ENCODE measurements at regions not wholly inside any gene's neighbourhood (a gene's known extent, or its start where the extent isn't known, plus 50 kb on each side); places are given as distances from the start of the nearest gene placed in this dataset.

DNA sequence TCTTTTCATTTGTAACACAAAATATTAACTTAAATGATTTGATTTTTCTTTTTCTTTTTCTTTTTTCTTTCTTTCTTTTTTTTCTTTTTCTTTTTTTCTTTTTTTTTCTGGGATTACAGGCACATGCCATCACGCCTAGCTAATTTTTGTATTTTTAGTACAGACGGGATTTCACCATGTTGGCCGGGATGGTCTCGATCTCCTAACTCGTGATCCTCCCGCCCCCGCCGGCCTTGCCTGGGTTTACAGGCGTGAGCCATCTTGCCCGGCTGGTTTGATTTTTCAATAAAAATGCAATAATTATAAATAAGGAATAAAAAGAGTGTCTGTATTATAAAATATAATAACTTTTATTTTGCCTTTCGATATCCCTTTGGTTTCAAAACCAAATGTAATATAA is 146.7 kb upstream of the RGS18 start:
- no peak overlapping the region for H3K4me3 ChIP-seq (ENCODE audit: low read depth, low read length)
- DNase-seq (ENCODE audit: low read depth) = no peak
- no peak for TF ChIP-seq CTCF (IDR thresholded peaks at IDR 0.05; ENCODE audit: control insufficient read depth, extremely low read depth, insufficient read depth)

DNA sequence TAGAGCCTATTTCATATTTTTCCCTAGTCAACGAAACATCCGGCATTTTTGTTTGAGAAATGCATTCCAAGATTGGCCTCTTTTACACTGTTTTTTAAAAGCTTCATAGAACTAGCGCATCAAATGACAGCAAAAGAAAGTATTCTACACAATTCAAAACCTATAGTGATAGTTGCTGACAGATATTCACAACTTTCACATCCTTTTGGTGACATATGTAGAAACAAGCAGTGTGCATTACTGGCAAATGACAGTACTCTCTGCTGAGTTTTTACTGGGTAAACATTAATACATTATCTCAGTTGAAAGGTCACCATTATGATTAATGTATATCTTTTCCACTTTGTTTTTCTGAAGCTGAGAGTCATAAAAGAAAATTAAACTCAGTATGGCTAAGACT is 135.4 kb upstream of the RGS18 start:
- DNase-seq (ENCODE audit: low read depth) = no peak
- H3K4me3 ChIP-seq (ENCODE audit: low read depth, low read length) = no peak overlapping the region
- TF ChIP-seq CTCF (IDR thresholded peaks at IDR 0.05; ENCODE audit: control insufficient read depth, extremely low read depth, insufficient read depth) = no peak

DNA sequence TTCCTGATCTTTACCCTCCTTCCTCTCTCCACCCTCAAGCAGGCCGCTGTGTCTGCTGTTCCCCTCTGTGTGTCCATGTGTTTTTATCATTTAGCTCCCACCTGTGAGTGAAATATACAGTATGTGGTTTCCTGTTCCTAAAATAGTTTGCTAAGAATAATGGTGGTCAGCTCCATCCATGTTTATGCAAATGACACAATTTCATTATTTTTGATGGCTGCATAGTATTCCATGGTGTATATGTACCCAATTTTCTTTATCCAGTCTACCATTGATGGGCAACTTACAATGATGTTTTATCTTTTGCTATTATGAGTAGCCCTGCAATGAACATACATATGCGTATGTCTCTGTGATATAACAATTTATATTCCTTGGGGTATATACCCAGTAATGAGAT is 133.4 kb upstream of the RGS18 start:
- no peak for DNase-seq (ENCODE audit: low read depth)
- no peak for TF ChIP-seq CTCF (IDR thresholded peaks at IDR 0.05; ENCODE audit: control insufficient read depth, extremely low read depth, insufficient read depth)
- H3K4me3 ChIP-seq (ENCODE audit: low read depth, low read length) = no peak overlapping the region

- H3K4me3 ChIP-seq (ENCODE audit: low read depth, low read length) = no peak overlapping the region
- no peak for TF ChIP-seq CTCF (IDR thresholded peaks at IDR 0.05; ENCODE audit: control insufficient read depth, extremely low read depth, insufficient read depth)
- no peak for DNase-seq (ENCODE audit: low read depth)
Observed at GRCh38 chr1:192038567-192038966, 119.7 kb upstream of the RGS18 start.

DNA sequence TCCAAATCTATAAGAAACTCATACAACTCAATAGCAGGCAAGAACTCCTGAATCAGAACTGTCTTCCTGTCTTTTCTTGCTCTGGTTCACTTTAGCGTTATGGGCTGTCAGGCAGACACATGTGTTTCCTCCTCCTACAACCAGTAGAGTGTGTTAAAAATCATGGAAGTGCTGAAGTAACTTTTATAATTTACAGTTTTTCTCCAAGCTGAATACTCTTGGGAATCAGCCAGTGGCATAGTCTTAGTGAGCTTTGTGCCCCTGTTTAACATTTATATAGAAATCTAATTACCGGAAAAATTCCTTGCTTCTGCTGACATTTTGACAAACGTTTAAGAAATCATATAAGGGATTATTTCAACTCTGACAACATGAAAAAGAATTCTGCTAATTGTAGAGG is 113.1 kb upstream of the RGS18 start:
- no peak for TF ChIP-seq CTCF (IDR thresholded peaks at IDR 0.05; ENCODE audit: control insufficient read depth, extremely low read depth, insufficient read depth)
- no peak overlapping the region for H3K4me3 ChIP-seq (ENCODE audit: low read depth, low read length)
- no peak for DNase-seq (ENCODE audit: low read depth)

DNA sequence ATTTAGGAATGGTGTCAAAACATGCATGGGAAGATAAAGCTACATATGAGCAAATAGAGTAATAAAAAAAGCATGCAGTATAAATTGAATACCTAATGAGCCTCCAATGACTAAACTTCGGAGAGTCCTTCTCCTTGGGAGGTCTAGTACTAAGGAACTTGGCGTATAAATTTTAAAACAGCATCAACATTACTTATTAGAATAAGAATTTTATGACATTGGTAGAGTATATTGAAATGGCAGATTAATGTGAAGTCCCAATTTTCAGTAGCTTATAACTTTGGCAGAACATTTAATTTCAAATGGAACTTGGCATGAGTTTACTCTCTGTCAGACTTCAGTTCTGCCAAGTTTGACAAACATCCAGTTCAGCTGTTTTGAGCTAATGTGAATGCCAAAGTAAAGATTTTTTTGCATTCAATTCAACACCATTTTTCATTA is 104.7 kb upstream of the RGS18 start:
- no peak overlapping the region for H3K4me3 ChIP-seq (ENCODE audit: low read depth, low read length)
- no peak for DNase-seq (ENCODE audit: low read depth)
- TF ChIP-seq CTCF (IDR thresholded peaks at IDR 0.05; ENCODE audit: control insufficient read depth, extremely low read depth, insufficient read depth) = no peak

DNA sequence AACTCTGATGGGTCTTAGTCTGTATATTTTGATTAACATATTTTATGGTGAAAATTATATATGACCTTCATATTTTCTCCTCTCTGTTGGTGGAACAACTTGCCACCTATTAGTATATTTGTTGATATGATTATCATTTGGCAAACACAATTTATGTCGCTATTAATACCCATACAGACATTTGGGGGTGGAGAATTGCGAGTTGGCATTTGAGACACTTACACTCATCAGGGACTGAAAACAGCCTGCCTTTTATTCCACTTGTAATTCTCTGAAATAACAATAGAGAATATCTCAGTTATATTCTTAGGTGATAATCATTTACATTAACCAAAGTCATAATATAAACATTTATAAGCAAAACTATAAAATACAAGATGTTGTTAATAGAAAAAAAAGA is 100.5 kb upstream of the RGS18 start:
- no peak for TF ChIP-seq CTCF (IDR thresholded peaks at IDR 0.05; ENCODE audit: control insufficient read depth, extremely low read depth, insufficient read depth)
- no peak for DNase-seq (ENCODE audit: low read depth)
- no peak overlapping the region for H3K4me3 ChIP-seq (ENCODE audit: low read depth, low read length)

Measured in LNCaP clone FGC (cell line).